ENCODE measurements at regions not wholly inside any gene's neighbourhood (a gene's known extent, or its start where the extent isn't known, plus 50 kb on each side); places are given as distances from the start of the nearest gene placed in this dataset.

GRCh38 chr10:61173450-61173849 lies 229.5 kb upstream of the RHOBTB1 start:
- ChIA-PET POLR2A (no interaction called here), CTCF (no interaction called here)
- H3K9me3 ChIP-seq (ENCODE audit: control extremely low read depth in 1 of 5, control insufficient read depth in 4 of 5, insufficient read depth in 2 of 5, low read depth in 1 of 5, low read length in 4 of 5): peaks cover 0 to 2% (median 0%) of the 10 kb centered on the region in 5 experiments
- DNase-seq: no peak
- no peak overlapping the region for H3K27ac ChIP-seq (ENCODE audit: insufficient read depth in 1 of 2, low read depth in 1 of 2, low read length in 2 of 2, poor library complexity in 1 of 2, severe bottlenecking in 2 of 2)
- WGBS (ENCODE audit: insufficient coverage): 97% methylated on average over 3 of the region's 5 CpGs
- H3K36me3 ChIP-seq (ENCODE audit: control insufficient read depth in 4 of 4, insufficient read depth in 4 of 4, low read length in 3 of 4): no peaks in the 10 kb centered on the region
- no peaks in the 10 kb centered on the region for H3K4me1 ChIP-seq (ENCODE audit: control extremely low read depth in 1 of 4, control insufficient read depth in 4 of 4, insufficient read depth in 4 of 4, low read length in 3 of 4)
- H3K27me3 ChIP-seq (replicated peaks in 2 of 5; ENCODE audit: control insufficient read depth in 4 of 5, insufficient read depth in 5 of 5, low read length in 4 of 5): no peaks in the 10 kb centered on the region
- H3K4me3 ChIP-seq (ENCODE audit: control insufficient read depth in 1 of 7, extremely low read depth in 1 of 7, insufficient read depth in 4 of 7, low read depth in 2 of 7, low read length in 6 of 7): no peak overlapping the region

- no peak for DNase-seq
- Histone ChIP-seq H3K9me3 (ENCODE audit: control extremely low read depth in 1 of 5, control insufficient read depth in 4 of 5, insufficient read depth in 2 of 5, low read depth in 1 of 5, low read length in 4 of 5) (peaks cover 0 to 4% (median 0%) of the 10 kb centered on the region in 5 experiments), H3K36me3 (ENCODE audit: control insufficient read depth in 4 of 4, insufficient read depth in 4 of 4, low read length in 3 of 4) (no peaks in the 10 kb centered on the region), H3K27me3 (replicated peaks in 2 of 5; ENCODE audit: control insufficient read depth in 4 of 5, insufficient read depth in 5 of 5, low read length in 4 of 5) (no peaks in the 10 kb centered on the region), H3K4me1 (ENCODE audit: control extremely low read depth in 1 of 4, control insufficient read depth in 4 of 4, insufficient read depth in 4 of 4, low read length in 3 of 4) (no peaks in the 10 kb centered on the region), H3K4me3 (ENCODE audit: control insufficient read depth in 1 of 7, extremely low read depth in 1 of 7, insufficient read depth in 4 of 7, low read depth in 2 of 7, low read length in 6 of 7) (no peak overlapping the region), H3K27ac (ENCODE audit: insufficient read depth in 1 of 2, low read depth in 1 of 2, low read length in 2 of 2, poor library complexity in 1 of 2, severe bottlenecking in 2 of 2) (no peak overlapping the region)
- 96% methylated on average over 4 of the region's 5 CpGs for WGBS (ENCODE audit: insufficient coverage)
- POLR2A ChIA-PET: no interaction called here
- CTCF ChIA-PET: no interaction called here
These were observed 228.4 kb upstream of the RHOBTB1 start for GRCh38 chr10:61172182-61172926.

GRCh38 chr10:61170594-61170993 lies 226.6 kb upstream of the RHOBTB1 start:
- DNase-seq: no peak
- Histone ChIP-seq H3K4me1 (ENCODE audit: control extremely low read depth in 1 of 4, control insufficient read depth in 4 of 4, insufficient read depth in 4 of 4, low read length in 3 of 4) (no peaks in the 10 kb centered on the region), H3K9me3 (ENCODE audit: control extremely low read depth in 1 of 5, control insufficient read depth in 4 of 5, insufficient read depth in 2 of 5, low read depth in 1 of 5, low read length in 4 of 5) (peaks cover 0 to 4% (median 0%) of the 10 kb centered on the region in 5 experiments), H3K36me3 (ENCODE audit: control insufficient read depth in 4 of 4, insufficient read depth in 4 of 4, low read length in 3 of 4) (no peaks in the 10 kb centered on the region), H3K27me3 (replicated peaks in 2 of 5; ENCODE audit: control insufficient read depth in 4 of 5, insufficient read depth in 5 of 5, low read length in 4 of 5) (no peaks in the 10 kb centered on the region), H3K4me3 (ENCODE audit: control insufficient read depth in 1 of 7, extremely low read depth in 1 of 7, insufficient read depth in 4 of 7, low read depth in 2 of 7, low read length in 6 of 7) (no peak overlapping the region), H3K27ac (ENCODE audit: insufficient read depth in 1 of 2, low read depth in 1 of 2, low read length in 2 of 2, poor library complexity in 1 of 2, severe bottlenecking in 2 of 2) (no peak overlapping the region)
- ChIA-PET CTCF (no interaction called here), POLR2A (no interaction called here)
- 94% methylated on average over 2 of the region's 2 CpGs for WGBS (ENCODE audit: insufficient coverage)

- Histone ChIP-seq H3K27ac (ENCODE audit: insufficient read depth in 1 of 2, low read depth in 1 of 2, low read length in 2 of 2, poor library complexity in 1 of 2, severe bottlenecking in 2 of 2) (no peak overlapping the region), H3K4me1 (ENCODE audit: control extremely low read depth in 1 of 4, control insufficient read depth in 4 of 4, insufficient read depth in 4 of 4, low read length in 3 of 4) (no peaks in the 10 kb centered on the region), H3K4me3 (ENCODE audit: control insufficient read depth in 1 of 7, extremely low read depth in 1 of 7, insufficient read depth in 4 of 7, low read depth in 2 of 7, low read length in 6 of 7) (no peak overlapping the region), H3K36me3 (ENCODE audit: control insufficient read depth in 4 of 4, insufficient read depth in 4 of 4, low read length in 3 of 4) (no peaks in the 10 kb centered on the region), H3K9me3 (ENCODE audit: control extremely low read depth in 1 of 5, control insufficient read depth in 4 of 5, insufficient read depth in 2 of 5, low read depth in 1 of 5, low read length in 4 of 5) (peaks cover 0 to 4% (median 0%) of the 10 kb centered on the region in 5 experiments), H3K27me3 (replicated peaks in 2 of 5; ENCODE audit: control insufficient read depth in 4 of 5, insufficient read depth in 5 of 5, low read length in 4 of 5) (no peaks in the 10 kb centered on the region)
- DNase-seq: no peak
- POLR2A ChIA-PET: no interaction called here
- CTCF ChIA-PET: no interaction called here
These were observed 225.3 kb upstream of the RHOBTB1 start for GRCh38 chr10:61169294-61169693.

- no CpG with 5 or more reads among the region's 1 CpG for WGBS (ENCODE audit: insufficient coverage)
- CTCF ChIA-PET: no interaction called here
- POLR2A ChIA-PET: no interaction called here
These were observed 222.5 kb upstream of the RHOBTB1 start for GRCh38 chr10:61166489-61166888.

GRCh38 chr10:61166065-61166464 lies 222.1 kb upstream of the RHOBTB1 start:
- H3K9me3 ChIP-seq (ENCODE audit: control extremely low read depth in 1 of 5, control insufficient read depth in 4 of 5, insufficient read depth in 2 of 5, low read depth in 1 of 5, low read length in 4 of 5): peaks cover 0 to 4% (median 0%) of the 10 kb centered on the region in 5 experiments
- H3K36me3 ChIP-seq (ENCODE audit: control insufficient read depth in 4 of 4, insufficient read depth in 4 of 4, low read length in 3 of 4): no peaks in the 10 kb centered on the region
- CTCF ChIA-PET: no interaction called here
- POLR2A ChIA-PET: interaction anchor here (0.7 kb wide), 1 partner anchor 351 kb away, joined by 3 read pairs; no protein-coding TSS in a partner anchor
- H3K4me3 ChIP-seq (ENCODE audit: control insufficient read depth in 1 of 7, extremely low read depth in 1 of 7, insufficient read depth in 4 of 7, low read depth in 2 of 7, low read length in 6 of 7): no peak overlapping the region
- no peak for DNase-seq
- H3K4me1 ChIP-seq (ENCODE audit: control extremely low read depth in 1 of 4, control insufficient read depth in 4 of 4, insufficient read depth in 4 of 4, low read length in 3 of 4): no peaks in the 10 kb centered on the region
- H3K27me3 ChIP-seq (replicated peaks in 2 of 5; ENCODE audit: control insufficient read depth in 4 of 5, insufficient read depth in 5 of 5, low read length in 4 of 5): no peaks in the 10 kb centered on the region
- H3K27ac ChIP-seq (ENCODE audit: insufficient read depth in 1 of 2, low read depth in 1 of 2, low read length in 2 of 2, poor library complexity in 1 of 2, severe bottlenecking in 2 of 2): no peak overlapping the region

More at GRCh38 chr10:61166489-61166888, 222.5 kb upstream of the RHOBTB1 start:
- DNase-seq: no peak
- Histone ChIP-seq H3K4me1 (ENCODE audit: control extremely low read depth in 1 of 4, control insufficient read depth in 4 of 4, insufficient read depth in 4 of 4, low read length in 3 of 4) (no peaks in the 10 kb centered on the region), H3K4me3 (ENCODE audit: control insufficient read depth in 1 of 7, extremely low read depth in 1 of 7, insufficient read depth in 4 of 7, low read depth in 2 of 7, low read length in 6 of 7) (no peak overlapping the region), H3K9me3 (ENCODE audit: control extremely low read depth in 1 of 5, control insufficient read depth in 4 of 5, insufficient read depth in 2 of 5, low read depth in 1 of 5, low read length in 4 of 5) (peaks cover 0 to 4% (median 0%) of the 10 kb centered on the region in 5 experiments), H3K27me3 (replicated peaks in 2 of 5; ENCODE audit: control insufficient read depth in 4 of 5, insufficient read depth in 5 of 5, low read length in 4 of 5) (no peaks in the 10 kb centered on the region), H3K36me3 (ENCODE audit: control insufficient read depth in 4 of 4, insufficient read depth in 4 of 4, low read length in 3 of 4) (no peaks in the 10 kb centered on the region), H3K27ac (ENCODE audit: insufficient read depth in 1 of 2, low read depth in 1 of 2, low read length in 2 of 2, poor library complexity in 1 of 2, severe bottlenecking in 2 of 2) (no peak overlapping the region)

- POLR2A ChIA-PET: no interaction called here
- no peak for DNase-seq
- CTCF ChIA-PET: interaction anchor here (0.6 kb wide), 1 partner anchor 246 kb away, joined by 3 read pairs; no protein-coding TSS in a partner anchor
These were observed 220.6 kb upstream of the RHOBTB1 start for GRCh38 chr10:61164458-61165160.

More at GRCh38 chr10:61164458-61165160, 220.6 kb upstream of the RHOBTB1 start:
- Histone ChIP-seq H3K4me1 (ENCODE audit: control extremely low read depth in 1 of 4, control insufficient read depth in 4 of 4, insufficient read depth in 4 of 4, low read length in 3 of 4) (no peaks in the 10 kb centered on the region), H3K36me3 (ENCODE audit: control insufficient read depth in 4 of 4, insufficient read depth in 4 of 4, low read length in 3 of 4) (no peaks in the 10 kb centered on the region), H3K4me3 (ENCODE audit: control insufficient read depth in 1 of 7, extremely low read depth in 1 of 7, insufficient read depth in 4 of 7, low read depth in 2 of 7, low read length in 6 of 7) (no peak overlapping the region), H3K27me3 (replicated peaks in 2 of 5; ENCODE audit: control insufficient read depth in 4 of 5, insufficient read depth in 5 of 5, low read length in 4 of 5) (no peaks in the 10 kb centered on the region), H3K9me3 (ENCODE audit: control extremely low read depth in 1 of 5, control insufficient read depth in 4 of 5, insufficient read depth in 2 of 5, low read depth in 1 of 5, low read length in 4 of 5) (peaks cover 0 to 4% (median 0%) of the 10 kb centered on the region in 5 experiments), H3K27ac (ENCODE audit: insufficient read depth in 1 of 2, low read depth in 1 of 2, low read length in 2 of 2, poor library complexity in 1 of 2, severe bottlenecking in 2 of 2) (no peak overlapping the region)
- 85% methylated on average over 3 of the region's 6 CpGs for WGBS (ENCODE audit: insufficient coverage)
